Astrocyte of the cerebellum (primary cell): ENCODE measurements at regions not wholly inside any gene's neighbourhood (a gene's known extent, or its start where the extent isn't known, plus 50 kb on each side); places are given as distances from the start of the nearest gene placed in this dataset.

ENCODE experiments used
- DNase-seq: peaks from one replicate; pipeline ENCODE4 v3.0.0-alpha.2; 2011; ENCODE audit warnings: low read depth
- H3K4me3 ChIP-seq: 2 replicates; pipeline ENCODE4 v1.5.1; 2011; ENCODE audit warnings: mild to moderate bottlenecking, low read depth, low read length, moderate library complexity
- CTCF ChIP-seq: IDR thresholded peaks from 2 replicates; pipeline ENCODE4 v1.5.1; 2012; ENCODE audit warnings: low read length, low read depth, moderate library complexity, mild to moderate bottlenecking; ENCODE audit errors: missing control alignments
- in situ Hi-C: cut with HindIII; loops from 2 replicates; pipeline ENCODE4 v1.10.0; 2017; ENCODE audit warnings: low sequenced_read_pairs

GRCh38 chr2:200091126-200091525 is 135.7 kb downstream of the MAIP1 start:
- in situ Hi-C loops = no loop called here
- H3K4me3 ChIP-seq = no peak overlapping the region
- no peak for TF ChIP-seq CTCF
- no peak for DNase-seq

DNA sequence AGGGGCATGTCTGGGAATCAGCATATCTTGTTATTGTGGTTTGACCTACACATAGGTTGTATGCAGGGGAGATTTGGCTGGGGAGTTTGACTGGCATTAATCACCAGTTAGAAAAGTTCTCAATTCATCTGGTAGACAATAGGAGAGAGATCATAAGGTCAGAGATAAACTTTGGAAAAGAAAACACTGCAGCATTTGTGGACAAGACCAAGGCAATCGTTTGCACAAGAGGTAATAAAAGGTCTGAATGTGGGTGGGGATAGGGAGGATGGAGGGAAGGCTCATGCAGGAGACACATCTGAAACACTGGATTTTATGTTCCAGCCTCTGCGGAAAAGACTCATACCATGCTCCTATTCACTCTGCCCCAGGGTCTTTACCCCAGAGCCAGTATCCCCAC is 136.9 kb downstream of the MAIP1 start:
- TF ChIP-seq CTCF = no peak
- in situ Hi-C loops = no loop called here
- no peak for DNase-seq
- H3K4me3 ChIP-seq = no peak overlapping the region

DNA sequence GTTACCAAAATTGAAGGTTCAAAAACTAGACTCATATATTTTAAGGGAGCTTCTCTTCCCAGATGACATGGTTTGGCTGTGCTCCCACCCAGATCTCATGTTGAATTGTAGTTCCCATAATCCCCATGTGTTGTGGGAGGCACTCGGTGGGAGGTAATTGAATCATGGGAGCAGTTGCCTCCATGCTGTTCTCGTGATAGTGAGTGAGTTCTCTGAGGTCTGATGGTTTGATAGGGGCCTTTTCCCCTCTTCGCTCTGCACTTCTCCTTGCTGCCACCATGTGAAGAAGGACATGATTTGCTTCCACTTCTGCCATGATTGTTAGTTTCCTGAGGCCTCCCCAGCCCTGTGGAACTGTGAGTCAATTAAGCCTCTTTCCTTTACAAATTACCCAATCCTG is 140.1 kb downstream of the MAIP1 start:
- H3K4me3 ChIP-seq = no peak overlapping the region
- DNase-seq = no peak
- in situ Hi-C loops = no loop called here
- TF ChIP-seq CTCF = no peak

GRCh38 chr2:200099256-200099655 is 143.9 kb downstream of the MAIP1 start:
- H3K4me3 ChIP-seq = no peak overlapping the region
- DNase-seq = no peak
- in situ Hi-C loops = no loop called here
- no peak for TF ChIP-seq CTCF

DNA sequence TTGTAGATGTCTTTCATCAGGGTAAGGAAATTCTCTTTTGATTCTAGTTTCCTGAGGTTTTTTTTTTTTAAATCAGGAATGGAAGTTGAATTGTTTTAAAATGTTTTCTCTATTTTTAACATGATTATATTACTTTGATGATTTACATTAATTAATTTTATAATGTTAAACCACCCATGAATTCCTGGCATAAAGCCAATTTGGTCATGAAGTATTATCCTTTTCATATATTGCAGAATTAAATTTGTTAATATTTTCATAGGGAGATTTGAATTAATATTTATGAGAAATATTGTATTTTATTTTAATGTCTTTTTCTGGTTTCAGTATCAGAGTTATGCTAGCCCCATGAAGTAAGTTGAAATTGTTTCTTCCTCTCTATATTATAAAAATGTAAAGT is 144.6 kb downstream of the MAIP1 start:
- H3K4me3 ChIP-seq = no peak overlapping the region
- TF ChIP-seq CTCF = no peak
- DNase-seq = no peak
- in situ Hi-C loops = no loop called here

DNA sequence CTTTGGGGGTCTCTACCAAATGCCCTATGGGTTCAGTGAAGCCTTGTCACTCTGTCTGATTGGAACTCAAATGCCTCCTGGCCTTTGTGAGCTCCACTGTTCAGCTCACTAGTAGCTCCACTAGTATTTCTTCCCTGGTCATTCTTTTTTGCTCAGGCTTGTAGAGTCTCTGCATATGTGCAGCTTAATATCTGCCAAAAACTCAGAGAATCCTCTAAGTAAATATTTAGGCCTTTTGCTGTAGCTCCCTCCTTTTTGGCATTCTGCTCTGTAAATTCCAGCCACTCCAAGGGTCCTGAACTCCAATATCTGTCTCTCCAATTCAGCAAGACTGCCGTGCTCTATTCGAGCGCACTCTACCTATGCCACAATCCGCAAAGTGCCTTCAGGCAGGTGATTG is 146.5 kb downstream of the MAIP1 start:
- no peak overlapping the region for H3K4me3 ChIP-seq
- TF ChIP-seq CTCF = no peak
- in situ Hi-C loops = no loop called here
- no peak for DNase-seq

- H3K4me3 ChIP-seq = no peak overlapping the region
- no peak for TF ChIP-seq CTCF
- in situ Hi-C loops = no loop called here
- no peak for DNase-seq
Observed at GRCh38 chr2:200102971-200103370, 147.6 kb downstream of the MAIP1 start.
